Activated CD8-positive, alpha-beta T cell treated with anti-CD3 and anti-CD28 coated beads for 36 hours (primary cell): ENCODE measurements at regions not wholly inside any gene's neighbourhood (a gene's known extent, or its start where the extent isn't known, plus 50 kb on each side); places are given as distances from the start of the nearest gene placed in this dataset.

Experiments used
- ATAC-seq: fragments of 200-7000 bp; cut with Tn5 transposase; one replicate; pipeline ENCODE4 v1.10.0; 2021; ENCODE audit warnings: mild to moderate bottlenecking, moderate library complexity
- CTCF ChIA-PET: fragments of 350-600 bp; sonication (Branson Sonifier 250); formaldehyde crosslinking; loops from one replicate; lab custom pipeline; 2021; ENCODE audit warnings: antibody characterized with exemption; lab: Charles Lee
- POLR2A ChIA-PET: fragments of 350-600 bp; sonication (Branson Sonifier 250); formaldehyde crosslinking; loops from one replicate; lab custom pipeline; 2021; ENCODE audit warnings: antibody characterized with exemption; lab: Charles Lee
- DNase-seq: peaks from one replicate; pipeline ENCODE4 v3.0.0-alpha.2; 2020
- H3K27ac Mint-ChIP-seq: one replicate; pipeline ENCODE4 v1.8.0; 2021; ENCODE audit warnings: mild to moderate bottlenecking, mixed read lengths
- H3K27me3 Mint-ChIP-seq: one replicate; pipeline ENCODE4 v1.8.0; 2021; ENCODE audit warnings: mixed read lengths
- H3K36me3 Mint-ChIP-seq: one replicate; pipeline ENCODE4 v1.8.0; 2021; ENCODE audit warnings: low read depth, mixed read lengths
- H3K4me1 Mint-ChIP-seq: one replicate; pipeline ENCODE4 v1.8.0; 2021; ENCODE audit warnings: low read depth, mixed read lengths
- H3K4me3 Mint-ChIP-seq: one replicate; pipeline ENCODE4 v1.8.0; 2021; ENCODE audit warnings: mild to moderate bottlenecking, moderate library complexity, mixed read lengths
- H3K9me3 Mint-ChIP-seq: one replicate; pipeline ENCODE4 v1.8.0; 2021; ENCODE audit warnings: mixed read lengths
- intact Hi-C: fragments of 100-400 bp; cut with micrococcal nuclease; formaldehyde crosslinking; loops from one replicate; pipeline ENCODE4 v1.10.0; 2022
- TF ChIP-seq, protein P1 (sequence below): fragments of 200-600 bp; IDR thresholded peaks from one replicate; pipeline ENCODE4 v1.8.0; 2022; ENCODE audit warnings: antibody characterized with exemption, mild to moderate bottlenecking

DNA sequence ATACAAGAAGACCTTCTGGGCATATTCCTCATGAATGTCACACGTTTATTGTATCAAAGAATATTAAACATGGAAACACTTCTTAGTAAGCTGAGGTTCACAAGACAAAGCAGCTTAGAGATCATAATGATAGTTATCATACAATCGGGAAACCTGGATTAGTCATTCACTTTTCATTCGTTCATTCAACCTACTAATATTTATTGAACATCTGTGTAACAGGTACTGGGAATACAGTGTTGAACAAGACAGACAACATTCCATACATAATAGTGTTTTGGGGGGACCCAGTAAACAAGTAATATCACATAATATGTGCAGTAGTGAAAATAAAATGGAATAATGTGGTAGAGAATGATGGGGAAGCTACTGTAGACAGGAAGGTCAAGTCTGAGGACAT lies 100.6 kb upstream of the GRIP1 start:
- CTCF ChIA-PET: interaction anchor here (1.3 kb wide), 1 partner anchor 72 kb away, joined by 3 read pairs; no protein-coding TSS in a partner anchor
- DNase-seq (no peak), ATAC-seq (no peak)
- POLR2A ChIA-PET: no interaction called here
- TF ChIP-seq, protein P1, sequence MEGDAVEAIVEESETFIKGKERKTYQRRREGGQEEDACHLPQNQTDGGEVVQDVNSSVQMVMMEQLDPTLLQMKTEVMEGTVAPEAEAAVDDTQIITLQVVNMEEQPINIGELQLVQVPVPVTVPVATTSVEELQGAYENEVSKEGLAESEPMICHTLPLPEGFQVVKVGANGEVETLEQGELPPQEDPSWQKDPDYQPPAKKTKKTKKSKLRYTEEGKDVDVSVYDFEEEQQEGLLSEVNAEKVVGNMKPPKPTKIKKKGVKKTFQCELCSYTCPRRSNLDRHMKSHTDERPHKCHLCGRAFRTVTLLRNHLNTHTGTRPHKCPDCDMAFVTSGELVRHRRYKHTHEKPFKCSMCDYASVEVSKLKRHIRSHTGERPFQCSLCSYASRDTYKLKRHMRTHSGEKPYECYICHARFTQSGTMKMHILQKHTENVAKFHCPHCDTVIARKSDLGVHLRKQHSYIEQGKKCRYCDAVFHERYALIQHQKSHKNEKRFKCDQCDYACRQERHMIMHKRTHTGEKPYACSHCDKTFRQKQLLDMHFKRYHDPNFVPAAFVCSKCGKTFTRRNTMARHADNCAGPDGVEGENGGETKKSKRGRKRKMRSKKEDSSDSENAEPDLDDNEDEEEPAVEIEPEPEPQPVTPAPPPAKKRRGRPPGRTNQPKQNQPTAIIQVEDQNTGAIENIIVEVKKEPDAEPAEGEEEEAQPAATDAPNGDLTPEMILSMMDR: no peak
- no peaks in the 10 kb centered on the region for H3K27me3 Mint-ChIP-seq
- H3K27ac Mint-ChIP-seq: no peak overlapping the region
- intact Hi-C loops: no loop called here
- no peaks in the 10 kb centered on the region for H3K36me3 Mint-ChIP-seq
- H3K9me3 Mint-ChIP-seq: no peaks in the 10 kb centered on the region
- H3K4me3 Mint-ChIP-seq: no peak overlapping the region
- H3K4me1 Mint-ChIP-seq: peaks cover 21% of the 10 kb centered on the region

DNA sequence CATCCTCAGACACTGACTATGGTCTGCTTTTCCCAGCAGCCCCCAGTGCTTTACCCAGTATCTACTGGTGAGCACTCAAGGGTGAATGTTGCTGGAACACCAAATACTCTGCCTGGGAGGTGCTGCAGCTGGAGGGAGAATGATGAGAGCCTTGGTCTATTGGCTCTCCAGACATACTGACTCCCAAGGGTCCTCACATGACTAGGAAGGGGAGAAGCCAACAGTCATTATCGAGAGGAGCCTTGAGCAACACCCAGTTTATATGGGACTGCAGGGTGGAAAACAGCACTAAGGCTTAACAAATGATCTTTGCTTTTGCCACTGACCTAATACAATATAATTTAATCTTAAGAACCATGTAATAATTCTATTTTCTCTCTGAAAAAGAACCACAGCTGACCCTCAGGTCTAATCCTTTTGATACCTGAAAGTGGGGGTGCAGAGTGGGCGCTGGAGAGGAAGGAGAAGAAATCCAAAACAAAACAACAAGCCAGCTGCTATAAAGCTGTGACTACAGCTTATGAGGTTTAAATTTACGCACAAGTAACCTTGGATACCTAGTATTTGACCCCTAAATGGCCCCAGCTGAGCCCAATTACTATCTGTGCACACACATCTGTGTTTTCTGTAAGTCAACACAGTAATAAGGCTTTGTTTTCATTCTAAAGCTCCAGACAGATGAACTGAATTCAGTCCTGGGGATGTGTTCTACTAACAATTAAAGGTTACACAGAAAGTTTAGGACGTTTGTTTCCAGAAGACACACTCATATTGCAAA lies 107.8 kb upstream of the GRIP1 start:
- H3K36me3 Mint-ChIP-seq: no peaks in the 10 kb centered on the region
- ChIA-PET CTCF (interaction anchor here (1.7 kb wide), 1 partner anchor 78 kb away, joined by 4 read pairs; no protein-coding TSS in a partner anchor), POLR2A (no interaction called here)
- no peak for DNase-seq
- H3K4me3 Mint-ChIP-seq: no peak overlapping the region
- no peak overlapping the region for H3K27ac Mint-ChIP-seq
- H3K27me3 Mint-ChIP-seq: no peaks in the 10 kb centered on the region
- ATAC-seq: no peak
- TF ChIP-seq, protein P1: no peak
- intact Hi-C loops: no loop called here
- H3K4me1 Mint-ChIP-seq: no peaks in the 10 kb centered on the region
- no peaks in the 10 kb centered on the region for H3K9me3 Mint-ChIP-seq

DNA sequence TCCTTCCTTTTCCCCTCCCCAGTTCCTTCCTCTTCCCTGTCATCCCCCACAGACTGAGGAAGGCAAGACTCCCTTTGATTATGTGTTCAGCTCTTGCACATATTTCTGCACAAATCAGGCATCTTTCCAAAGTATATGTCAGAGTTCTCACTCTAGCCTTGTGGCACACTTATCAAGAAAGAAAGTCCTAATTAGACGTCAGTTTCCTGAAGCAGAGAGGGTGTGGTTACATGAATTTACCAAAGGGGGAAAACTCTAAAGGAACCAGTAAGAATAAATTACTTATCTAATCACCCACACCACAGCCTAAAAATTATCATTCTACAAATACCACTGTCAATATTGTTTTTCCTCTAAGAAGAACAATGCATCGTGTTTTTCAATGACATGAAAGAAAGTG lies 120.7 kb upstream of the GRIP1 start:
- peaks cover 3% of the 10 kb centered on the region for H3K27me3 Mint-ChIP-seq
- ATAC-seq (no peak), DNase-seq (no peak)
- intact Hi-C loops: no loop called here
- no peak overlapping the region for H3K27ac Mint-ChIP-seq
- no peaks in the 10 kb centered on the region for H3K36me3 Mint-ChIP-seq
- no peak overlapping the region for H3K4me3 Mint-ChIP-seq
- CTCF ChIA-PET: interaction anchor here (1.0 kb wide), 1 partner anchor 10 kb away, joined by 3 read pairs; no protein-coding TSS in a partner anchor
- peaks cover 4% of the 10 kb centered on the region for H3K4me1 Mint-ChIP-seq
- TF ChIP-seq, protein P1: no peak
- POLR2A ChIA-PET: no interaction called here
- no peaks in the 10 kb centered on the region for H3K9me3 Mint-ChIP-seq

DNA sequence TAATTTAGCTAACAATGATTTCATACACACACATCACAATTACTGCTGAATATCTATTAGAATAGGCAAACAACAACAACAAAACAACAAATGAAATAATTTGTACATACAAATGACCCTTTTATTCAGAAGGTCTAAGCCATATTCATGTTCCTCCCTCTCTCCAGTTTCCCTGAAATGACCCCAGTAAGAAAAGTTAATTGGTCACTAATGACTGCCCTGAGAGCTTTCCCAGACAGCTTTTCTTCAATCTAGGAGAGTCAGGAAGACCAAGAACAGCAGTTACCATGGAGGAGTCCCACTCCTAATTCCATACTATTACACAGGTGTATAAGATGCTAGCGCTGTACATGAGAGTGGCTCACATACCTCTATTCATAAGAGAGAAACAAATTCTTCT lies 121.2 kb upstream of the GRIP1 start:
- Mint-ChIP-seq H3K27ac (no peak overlapping the region), H3K36me3 (no peaks in the 10 kb centered on the region)
- CTCF ChIA-PET: no interaction called here

DNA sequence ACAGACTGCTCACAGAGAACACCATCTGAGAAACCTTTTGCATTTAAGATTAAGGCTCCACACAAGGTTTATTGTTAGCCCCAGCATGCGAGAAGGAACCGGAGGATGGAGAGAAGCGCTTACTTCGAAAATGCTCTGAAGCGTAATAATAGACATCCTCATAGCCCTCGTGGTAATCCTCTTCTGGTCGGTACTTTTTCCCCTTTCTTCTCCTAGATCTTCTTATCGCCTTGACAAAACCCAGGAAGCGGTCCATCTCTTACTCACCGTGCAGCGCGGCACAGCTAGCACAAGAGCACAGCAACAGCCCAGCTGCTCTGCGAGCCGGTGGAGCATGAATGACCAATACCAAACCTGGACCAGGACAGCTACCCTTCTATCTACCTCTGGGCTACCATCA lies 125.1 kb upstream of the GRIP1 start:
- POLR2A ChIA-PET: no interaction called here
- intact Hi-C loops: no loop called here

More for the DNA sequence above, 121.2 kb upstream of the GRIP1 start:
- Mint-ChIP-seq H3K4me1 (peaks cover 4% of the 10 kb centered on the region), H3K9me3 (no peaks in the 10 kb centered on the region), H3K27me3 (peaks cover 3% of the 10 kb centered on the region), H3K4me3 (no peak overlapping the region)
- no peak for ATAC-seq
- no peak for DNase-seq
- POLR2A ChIA-PET: no interaction called here
- TF ChIP-seq, protein P1: no peak
- intact Hi-C loops: no loop called here

More for the DNA sequence above, 125.1 kb upstream of the GRIP1 start:
- DNase-seq (no peak), ATAC-seq (no peak)
- no peak overlapping the region for H3K4me3 Mint-ChIP-seq
- TF ChIP-seq, protein P1: no peak
- no peak overlapping the region for H3K27ac Mint-ChIP-seq
- CTCF ChIA-PET: interaction anchor here (1.0 kb wide), 1 partner anchor 12 kb away, joined by 3 read pairs; no protein-coding TSS in a partner anchor
- H3K9me3 Mint-ChIP-seq: no peaks in the 10 kb centered on the region
- H3K27me3 Mint-ChIP-seq: no peaks in the 10 kb centered on the region
- H3K36me3 Mint-ChIP-seq: no peaks in the 10 kb centered on the region
- H3K4me1 Mint-ChIP-seq: peaks cover 4% of the 10 kb centered on the region
